Right ventricle myocardium inferior (tissue), 1 donor: ENCODE measurements at regions not wholly inside any gene's neighbourhood (a gene's known extent, or its start where the extent isn't known, plus 50 kb on each side); places are given as distances from the start of the nearest gene placed in this dataset.
"Not testable (repeated sequence)": the region's sequence is repeated elsewhere in the genome, so short reads cannot be mapped to it uniquely, and the experiment has no call there.

Experiments
- ATAC-seq: fragments of 200-7000 bp; cut with Tn5 transposase; one replicate; pipeline ENCODE4 v1.9.1; 2020; ENCODE audit warnings: mild to moderate bottlenecking, moderate library complexity
- DNase-seq: peaks from one replicate; pipeline ENCODE4 v3.0.0; 2021; ENCODE audit errors: missing footprints
- intact Hi-C: fragments of 100-400 bp; cut with DNase I; formaldehyde crosslinking; loops from one replicate; pipeline ENCODE4 v1.11.0; 2022
- donor health status: DM: no; HTN: yes; CAD: no; lungs with severe emphysema.

GRCh38 chr6:16822975-16823717 lies 61.9 kb upstream of the ATXN1 start:
- no peak for ATAC-seq
- intact Hi-C loops = no loop called here
- no peak for DNase-seq

DNA sequence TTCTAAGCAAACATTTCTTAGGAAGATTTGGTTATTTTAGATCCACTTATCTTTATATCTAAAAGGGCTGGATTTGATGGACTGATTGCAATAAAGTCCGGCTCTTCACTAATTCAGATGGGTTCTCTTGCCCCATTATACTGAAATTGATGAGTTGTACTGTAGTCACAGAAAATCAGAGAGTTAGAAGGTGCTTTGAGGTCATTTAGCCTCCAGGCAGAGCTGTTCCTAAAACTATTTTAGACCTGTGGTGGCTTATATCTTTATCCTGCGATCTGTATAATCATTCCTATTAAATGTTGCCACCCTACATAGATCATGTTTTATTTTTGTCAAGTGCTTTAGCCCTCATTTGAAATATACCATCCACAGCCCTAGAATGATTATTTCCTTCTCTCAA lies 61.3 kb upstream of the ATXN1 start:
- no peak for DNase-seq
- ATAC-seq = no peak
- intact Hi-C loops = no loop called here

GRCh38 chr6:16821834-16822264 lies 60.6 kb upstream of the ATXN1 start:
- no peak for ATAC-seq
- intact Hi-C loops = no loop called here

GRCh38 chr6:16820262-16820661 lies 59.0 kb upstream of the ATXN1 start:
- DNase-seq, ATAC-seq, intact Hi-C loops: not testable (repeated sequence)

More at GRCh38 chr6:16821834-16822264, 60.6 kb upstream of the ATXN1 start:
- DNase-seq = no peak

GRCh38 chr6:16819752-16820151 lies 58.5 kb upstream of the ATXN1 start:
- ATAC-seq = no peak
- no peak for DNase-seq
- intact Hi-C loops = no loop called here

- no peak for ATAC-seq
- no peak for DNase-seq
- intact Hi-C loops = no loop called here
These were observed 57.8 kb upstream of the ATXN1 start for GRCh38 chr6:16818992-16819626.

DNA sequence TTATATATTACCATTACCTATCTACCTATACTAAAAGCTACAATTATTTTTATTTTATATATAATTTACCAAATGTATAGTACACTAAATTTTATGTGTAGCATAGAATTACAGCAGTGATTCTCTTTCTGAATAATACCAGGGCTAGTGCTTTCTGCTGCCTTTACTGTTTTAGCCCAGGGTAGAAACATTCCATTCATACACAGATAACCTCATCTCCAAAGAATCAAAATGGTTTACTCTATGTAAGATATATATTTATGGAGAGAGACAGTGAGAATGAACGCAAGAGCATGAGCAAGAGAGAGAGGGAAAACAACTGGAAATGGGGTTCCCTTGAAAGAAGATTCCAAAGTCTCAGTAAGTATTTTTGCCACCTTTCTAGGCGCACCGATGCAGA lies 56.3 kb upstream of the ATXN1 start:
- intact Hi-C loops = no loop called here
- ATAC-seq (no peak), DNase-seq (no peak)

- no peak for DNase-seq
- intact Hi-C loops = no loop called here
These were observed 55.6 kb upstream of the ATXN1 start for GRCh38 chr6:16816891-16817290.

DNA sequence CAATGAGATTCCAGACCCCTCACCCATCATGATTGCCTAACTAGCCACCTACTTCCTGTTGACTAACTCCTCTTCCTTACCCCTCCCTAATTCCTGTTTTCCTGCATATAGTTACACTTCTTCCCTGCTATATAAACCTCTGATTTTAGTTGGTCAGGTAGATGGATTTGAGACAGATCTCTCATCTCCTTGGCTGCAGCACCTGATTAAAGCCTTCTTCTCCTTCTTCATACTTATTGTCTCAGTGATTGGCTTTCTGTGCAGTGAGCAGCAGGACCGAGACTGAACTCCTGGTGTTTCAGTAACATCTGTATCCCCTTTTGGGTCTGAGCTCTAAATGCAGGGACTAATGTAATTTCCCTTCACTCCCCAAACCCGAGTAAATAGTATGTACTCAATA lies 51.7 kb upstream of the ATXN1 start:
- intact Hi-C loops = no loop called here
- no peak for DNase-seq
- no peak for ATAC-seq

More at GRCh38 chr6:16816891-16817290, 55.6 kb upstream of the ATXN1 start:
- no peak for ATAC-seq

- no peak for DNase-seq
- intact Hi-C loops = no loop called here
- no peak for ATAC-seq
These were observed 50.2 kb upstream of the ATXN1 start for GRCh38 chr6:16811277-16811979.
